ENCODE measurements at regions not wholly inside any gene's neighbourhood (a gene's known extent, or its start where the extent isn't known, plus 50 kb on each side); places are given as distances from the start of the nearest gene placed in this dataset.

DNA sequence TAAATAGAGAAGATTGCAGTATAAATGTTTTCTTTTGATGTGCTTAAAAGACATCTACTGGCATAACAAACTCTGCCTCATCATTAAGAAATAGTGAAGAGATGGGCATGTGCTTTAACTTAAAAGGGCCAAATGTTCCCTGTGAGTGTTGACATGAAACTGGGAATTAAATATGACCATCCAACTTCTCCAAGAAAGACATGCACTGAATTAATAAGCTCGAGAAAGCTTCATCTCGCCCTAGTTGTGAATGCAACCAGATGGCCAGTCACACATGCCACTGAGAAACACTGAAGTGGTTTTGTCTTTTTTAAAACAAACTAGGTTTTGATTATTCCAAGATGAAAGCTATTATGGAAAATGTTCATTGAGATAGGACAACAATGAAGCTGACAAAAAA lies 479.2 kb downstream of the RIT2 start:
- H3K4me3 ChIP-seq (ENCODE audit: low read depth in 2 of 2, low read length in 1 of 2): no peak overlapping the region
- H3K4me1 ChIP-seq (ENCODE audit: control insufficient read depth in 1 of 2, insufficient read depth in 2 of 2, low read depth in 1 of 2, low read length in 1 of 2): no peaks in the 10 kb centered on the region
- H3F3A ChIP-seq (replicated peaks; ENCODE audit: insufficient read depth): no peaks in the 10 kb centered on the region
- H3K27me3 ChIP-seq (ENCODE audit: insufficient read depth): no peaks in the 10 kb centered on the region
- H2AFZ ChIP-seq (ENCODE audit: low read depth): no peak overlapping the region
- no peak overlapping the region for H3K4me2 ChIP-seq
- no peaks in the 10 kb centered on the region for H3K36me3 ChIP-seq (replicated peaks in 1 of 2; ENCODE audit: control insufficient read depth in 1 of 2, insufficient read depth in 2 of 2, low read length in 1 of 2)
- H4K20me1 ChIP-seq (ENCODE audit: insufficient read depth): no peaks in the 10 kb centered on the region
- ChIA-PET CTCF (no interaction called here), POLR2A (no interaction called here)
- 49% methylated on average over 2 of the region's 2 CpGs for WGBS (ENCODE audit: low lambda C conversion rate)
- TF ChIP-seq MXI1 (IDR thresholded peaks at IDR 0.05; ENCODE audit: low read depth, low read length) (no peak), CHD2 (IDR thresholded peaks at IDR 0.05; ENCODE audit: low read length, partially characterized antibody) (no peak), FOXM1 (IDR thresholded peaks at IDR 0.05; ENCODE audit: low read depth) (no peak), EZH2phosphoT487 (IDR thresholded peaks at IDR 0.05; ENCODE audit: borderline replicate concordance, low read depth) (no peak), FOSL2 (IDR thresholded peaks at IDR 0.05; ENCODE audit: borderline replicate concordance, low read depth) (no peak), SMC3 (IDR thresholded peaks at IDR 0.05; ENCODE audit: low read depth, low read length) (no peak), TAF1 (IDR thresholded peaks at IDR 0.05; ENCODE audit: borderline replicate concordance, low read depth, low read length) (no peak), RAD21 (IDR thresholded peaks at IDR 0.05; ENCODE audit: low read length) (no peak), FOXJ3 (CRISPR knock-in tag; IDR thresholded peaks at IDR 0.05) (no peak), SIN3A (IDR thresholded peaks at IDR 0.05; ENCODE audit: borderline replicate concordance, low read depth, low read length) (no peak), YY1 (IDR thresholded peaks at IDR 0.05; ENCODE audit: low read depth) (no peak), ELF1 (IDR thresholded peaks at IDR 0.05) (no peak)
- TF ChIP-seq, protein P1, sequence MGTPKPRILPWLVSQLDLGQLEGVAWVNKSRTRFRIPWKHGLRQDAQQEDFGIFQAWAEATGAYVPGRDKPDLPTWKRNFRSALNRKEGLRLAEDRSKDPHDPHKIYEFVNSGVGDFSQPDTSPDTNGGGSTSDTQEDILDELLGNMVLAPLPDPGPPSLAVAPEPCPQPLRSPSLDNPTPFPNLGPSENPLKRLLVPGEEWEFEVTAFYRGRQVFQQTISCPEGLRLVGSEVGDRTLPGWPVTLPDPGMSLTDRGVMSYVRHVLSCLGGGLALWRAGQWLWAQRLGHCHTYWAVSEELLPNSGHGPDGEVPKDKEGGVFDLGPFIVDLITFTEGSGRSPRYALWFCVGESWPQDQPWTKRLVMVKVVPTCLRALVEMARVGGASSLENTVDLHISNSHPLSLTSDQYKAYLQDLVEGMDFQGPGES (IDR thresholded peaks at IDR 0.05; ENCODE audit: low read depth, low read length): no peak
- no peaks in the 10 kb centered on the region for H3K79me2 ChIP-seq (ENCODE audit: insufficient read depth)
- H3K27ac ChIP-seq (ENCODE audit: low read depth in 2 of 2, low read length in 1 of 2): no peak overlapping the region
- no peaks in the 10 kb centered on the region for H3K9me2 ChIP-seq
- no peaks in the 10 kb centered on the region for H3K9me3 ChIP-seq
- H3K9ac ChIP-seq: no peak overlapping the region
- DNase-seq: no peak

DNA sequence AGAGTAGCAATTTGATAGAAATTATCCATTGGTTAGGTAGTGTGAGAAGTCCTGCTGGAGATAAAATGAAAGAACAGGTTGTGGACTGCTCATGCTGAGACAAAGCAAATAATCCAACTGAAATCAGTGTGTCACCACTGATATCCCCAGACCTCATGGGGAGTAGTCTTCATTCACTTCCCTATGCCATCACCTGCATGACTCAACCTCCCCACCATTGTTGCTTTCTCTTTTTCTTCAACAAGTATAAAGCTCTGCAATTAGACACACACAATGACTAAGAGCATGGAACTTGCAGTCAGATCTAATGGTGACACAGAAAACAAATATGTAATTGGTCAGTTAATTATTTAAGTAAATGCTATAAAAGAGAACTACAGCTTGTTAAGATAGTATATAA lies 475.3 kb downstream of the RIT2 start:
- no peaks in the 10 kb centered on the region for H3K27me3 ChIP-seq (ENCODE audit: insufficient read depth)
- no peaks in the 10 kb centered on the region for H3K9me3 ChIP-seq
- ChIA-PET POLR2A (no interaction called here), CTCF (no interaction called here)
- no peak overlapping the region for H3K4me3 ChIP-seq (ENCODE audit: low read depth in 2 of 2, low read length in 1 of 2)
- no peak overlapping the region for H3K9ac ChIP-seq
- no peaks in the 10 kb centered on the region for H4K20me1 ChIP-seq (ENCODE audit: insufficient read depth)
- H3K4me1 ChIP-seq (ENCODE audit: control insufficient read depth in 1 of 2, insufficient read depth in 2 of 2, low read depth in 1 of 2, low read length in 1 of 2): no peaks in the 10 kb centered on the region; a peak in 1 of 4 replicates
- H3K27ac ChIP-seq (ENCODE audit: low read depth in 2 of 2, low read length in 1 of 2): no peak overlapping the region
- H3K79me2 ChIP-seq (ENCODE audit: insufficient read depth): no peaks in the 10 kb centered on the region
- no peak overlapping the region for H3K4me2 ChIP-seq
- H3F3A ChIP-seq (replicated peaks; ENCODE audit: insufficient read depth): no peaks in the 10 kb centered on the region
- no peaks in the 10 kb centered on the region for H3K9me2 ChIP-seq
- no peak overlapping the region for H2AFZ ChIP-seq (ENCODE audit: low read depth)
- DNase-seq: no peak
- H3K36me3 ChIP-seq (replicated peaks in 1 of 2; ENCODE audit: control insufficient read depth in 1 of 2, insufficient read depth in 2 of 2, low read length in 1 of 2): no peaks in the 10 kb centered on the region
- no peak for TF ChIP-seq SMC3 (IDR thresholded peaks at IDR 0.05; ENCODE audit: low read depth, low read length)
- TF ChIP-seq TEAD4 (IDR thresholded peaks at IDR 0.05; ENCODE audit: borderline replicate concordance, insufficient read depth): no peak
- no peak for TF ChIP-seq SIN3A (IDR thresholded peaks at IDR 0.05; ENCODE audit: borderline replicate concordance, low read depth, low read length)
- TF ChIP-seq, protein P2, sequence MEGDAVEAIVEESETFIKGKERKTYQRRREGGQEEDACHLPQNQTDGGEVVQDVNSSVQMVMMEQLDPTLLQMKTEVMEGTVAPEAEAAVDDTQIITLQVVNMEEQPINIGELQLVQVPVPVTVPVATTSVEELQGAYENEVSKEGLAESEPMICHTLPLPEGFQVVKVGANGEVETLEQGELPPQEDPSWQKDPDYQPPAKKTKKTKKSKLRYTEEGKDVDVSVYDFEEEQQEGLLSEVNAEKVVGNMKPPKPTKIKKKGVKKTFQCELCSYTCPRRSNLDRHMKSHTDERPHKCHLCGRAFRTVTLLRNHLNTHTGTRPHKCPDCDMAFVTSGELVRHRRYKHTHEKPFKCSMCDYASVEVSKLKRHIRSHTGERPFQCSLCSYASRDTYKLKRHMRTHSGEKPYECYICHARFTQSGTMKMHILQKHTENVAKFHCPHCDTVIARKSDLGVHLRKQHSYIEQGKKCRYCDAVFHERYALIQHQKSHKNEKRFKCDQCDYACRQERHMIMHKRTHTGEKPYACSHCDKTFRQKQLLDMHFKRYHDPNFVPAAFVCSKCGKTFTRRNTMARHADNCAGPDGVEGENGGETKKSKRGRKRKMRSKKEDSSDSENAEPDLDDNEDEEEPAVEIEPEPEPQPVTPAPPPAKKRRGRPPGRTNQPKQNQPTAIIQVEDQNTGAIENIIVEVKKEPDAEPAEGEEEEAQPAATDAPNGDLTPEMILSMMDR (IDR thresholded peaks at IDR 0.05): no peak
- no peak for TF ChIP-seq TAF1 (IDR thresholded peaks at IDR 0.05; ENCODE audit: borderline replicate concordance, low read depth, low read length)
- TF ChIP-seq, protein P3, sequence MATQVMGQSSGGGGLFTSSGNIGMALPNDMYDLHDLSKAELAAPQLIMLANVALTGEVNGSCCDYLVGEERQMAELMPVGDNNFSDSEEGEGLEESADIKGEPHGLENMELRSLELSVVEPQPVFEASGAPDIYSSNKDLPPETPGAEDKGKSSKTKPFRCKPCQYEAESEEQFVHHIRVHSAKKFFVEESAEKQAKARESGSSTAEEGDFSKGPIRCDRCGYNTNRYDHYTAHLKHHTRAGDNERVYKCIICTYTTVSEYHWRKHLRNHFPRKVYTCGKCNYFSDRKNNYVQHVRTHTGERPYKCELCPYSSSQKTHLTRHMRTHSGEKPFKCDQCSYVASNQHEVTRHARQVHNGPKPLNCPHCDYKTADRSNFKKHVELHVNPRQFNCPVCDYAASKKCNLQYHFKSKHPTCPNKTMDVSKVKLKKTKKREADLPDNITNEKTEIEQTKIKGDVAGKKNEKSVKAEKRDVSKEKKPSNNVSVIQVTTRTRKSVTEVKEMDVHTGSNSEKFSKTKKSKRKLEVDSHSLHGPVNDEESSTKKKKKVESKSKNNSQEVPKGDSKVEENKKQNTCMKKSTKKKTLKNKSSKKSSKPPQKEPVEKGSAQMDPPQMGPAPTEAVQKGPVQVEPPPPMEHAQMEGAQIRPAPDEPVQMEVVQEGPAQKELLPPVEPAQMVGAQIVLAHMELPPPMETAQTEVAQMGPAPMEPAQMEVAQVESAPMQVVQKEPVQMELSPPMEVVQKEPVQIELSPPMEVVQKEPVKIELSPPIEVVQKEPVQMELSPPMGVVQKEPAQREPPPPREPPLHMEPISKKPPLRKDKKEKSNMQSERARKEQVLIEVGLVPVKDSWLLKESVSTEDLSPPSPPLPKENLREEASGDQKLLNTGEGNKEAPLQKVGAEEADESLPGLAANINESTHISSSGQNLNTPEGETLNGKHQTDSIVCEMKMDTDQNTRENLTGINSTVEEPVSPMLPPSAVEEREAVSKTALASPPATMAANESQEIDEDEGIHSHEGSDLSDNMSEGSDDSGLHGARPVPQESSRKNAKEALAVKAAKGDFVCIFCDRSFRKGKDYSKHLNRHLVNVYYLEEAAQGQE (IDR thresholded peaks at IDR 0.05; ENCODE audit: low read depth, low read length): no peak
- no peak for TF ChIP-seq RCOR1 (IDR thresholded peaks at IDR 0.05; ENCODE audit: low read length)
- TF ChIP-seq, protein P1 (IDR thresholded peaks at IDR 0.05; ENCODE audit: low read depth, low read length): no peak
- no peak for TF ChIP-seq FOXM1 (IDR thresholded peaks at IDR 0.05; ENCODE audit: low read depth)
- TF ChIP-seq GABPA (IDR thresholded peaks at IDR 0.05; ENCODE audit: low read depth): no peak
